Activated CD8-positive, alpha-beta T cell treated with anti-CD3 and anti-CD28 coated beads, Interleukin-2, amount 10 ng/mL, durations not matched to agents 7 days and 5 days (primary cell): ENCODE measurements at regions not wholly inside any gene's neighbourhood (a gene's known extent, or its start where the extent isn't known, plus 50 kb on each side); places are given as distances from the start of the nearest gene placed in this dataset.
"Not testable (repeated sequence)": the region's sequence is repeated elsewhere in the genome, so short reads cannot be mapped to it uniquely, and the experiment has no call there.

Experiments
- ATAC-seq: fragments of 150-1000 bp; cut with Tn5 transposase; one replicate; pipeline ENCODE4 v1.10.0; 2021; ENCODE audit warnings: moderate library complexity
- CTCF ChIA-PET: fragments of 350-600 bp; sonication (Branson Sonifier 250); formaldehyde crosslinking; loops from one replicate; lab custom pipeline; 2021; ENCODE audit warnings: antibody characterized with exemption; lab: Charles Lee
- POLR2A ChIA-PET: fragments of 350-600 bp; sonication (Branson Sonifier 250); formaldehyde crosslinking; loops from one replicate; lab custom pipeline; 2021; ENCODE audit warnings: antibody characterized with exemption; lab: Charles Lee
- DNase-seq: peaks from one replicate; pipeline ENCODE4 v3.0.0-alpha.2; 2020
- H3K27ac Mint-ChIP-seq: one replicate; pipeline ENCODE4 v1.8.0; 2021; ENCODE audit warnings: mild to moderate bottlenecking, mixed read lengths
- H3K27me3 Mint-ChIP-seq: one replicate; pipeline ENCODE4 v1.8.0; 2021; ENCODE audit warnings: low read depth, mixed read lengths
- H3K36me3 Mint-ChIP-seq: one replicate; pipeline ENCODE4 v1.8.0; 2021; ENCODE audit warnings: low read depth, mixed read lengths
- H3K4me1 Mint-ChIP-seq: one replicate; pipeline ENCODE4 v1.8.0; 2021; ENCODE audit warnings: low read depth, mixed read lengths
- H3K4me3 Mint-ChIP-seq: one replicate; pipeline ENCODE4 v1.8.0; 2021; ENCODE audit warnings: mild to moderate bottlenecking, mixed read lengths
- H3K9me3 Mint-ChIP-seq: one replicate; pipeline ENCODE4 v1.8.0; 2022; ENCODE audit warnings: mixed read lengths; ENCODE audit not compliant: insufficient read depth

DNA sequence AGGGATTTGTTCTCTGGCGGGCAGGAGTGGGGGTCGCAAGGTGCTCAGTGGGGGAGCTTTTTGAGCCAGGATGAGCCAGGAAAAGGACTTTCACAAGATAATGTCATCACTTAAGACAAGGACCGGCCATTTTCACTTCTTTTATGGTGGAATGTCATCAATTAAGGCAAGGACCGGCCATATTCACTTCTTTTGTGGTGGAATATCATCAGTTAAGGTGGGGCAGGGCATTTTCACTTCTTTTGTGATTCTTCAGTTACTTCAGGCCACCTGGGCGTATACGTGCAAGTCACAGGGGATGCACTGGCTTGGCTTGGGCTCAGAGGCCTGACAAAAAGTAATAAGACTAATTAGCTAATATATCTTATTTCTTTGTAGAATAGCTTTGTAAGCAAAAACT, 252.1 kb upstream of the TYRP1 start:
- H3K36me3 Mint-ChIP-seq, CTCF ChIA-PET, H3K9me3 Mint-ChIP-seq, DNase-seq, H3K27me3 Mint-ChIP-seq, H3K27ac Mint-ChIP-seq, H3K4me3 Mint-ChIP-seq, POLR2A ChIA-PET, H3K4me1 Mint-ChIP-seq, ATAC-seq: not testable (repeated sequence)

- no peak for ATAC-seq
- no peaks in the 10 kb centered on the region for H3K4me1 Mint-ChIP-seq
- CTCF ChIA-PET: no interaction called here
- no peaks in the 10 kb centered on the region for H3K27me3 Mint-ChIP-seq
- no peak overlapping the region for H3K27ac Mint-ChIP-seq
- H3K9me3 Mint-ChIP-seq: peaks cover 11% of the 10 kb centered on the region
- no peak for DNase-seq
- POLR2A ChIA-PET: no interaction called here
- no peak overlapping the region for H3K4me3 Mint-ChIP-seq
- no peaks in the 10 kb centered on the region for H3K36me3 Mint-ChIP-seq
Measured at GRCh38 chr9:12441506-12441905, 251.7 kb upstream of the TYRP1 start.

- Mint-ChIP-seq H3K27ac (no peak overlapping the region), H3K36me3 (no peaks in the 10 kb centered on the region), H3K4me3 (no peak overlapping the region), H3K27me3 (no peaks in the 10 kb centered on the region), H3K9me3 (peaks cover 11% of the 10 kb centered on the region), H3K4me1 (no peaks in the 10 kb centered on the region)
- no peak for ATAC-seq
- DNase-seq: no peak
- ChIA-PET POLR2A (no interaction called here), CTCF (no interaction called here)
Measured at GRCh38 chr9:12448246-12448645, 244.9 kb upstream of the TYRP1 start.

DNA sequence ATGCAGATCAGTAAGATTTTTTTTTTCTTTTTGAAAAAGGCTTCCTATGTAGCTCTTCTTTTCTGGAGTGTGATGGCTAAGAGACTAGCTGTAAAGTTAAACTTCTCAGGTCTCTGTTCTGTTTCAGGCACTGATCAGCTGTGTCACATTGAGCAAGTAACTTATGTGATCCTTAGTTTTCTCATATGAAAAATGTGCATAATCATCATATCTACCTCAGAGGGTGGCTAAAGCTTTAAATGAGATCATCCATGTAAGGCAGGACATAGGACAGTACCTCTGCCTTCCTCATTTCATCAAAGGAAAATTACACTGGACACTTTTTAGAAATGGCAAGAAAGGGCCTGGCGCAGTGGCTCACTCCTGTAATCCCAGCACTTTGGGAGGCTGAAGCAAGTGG, 235.9 kb upstream of the TYRP1 start:
- no peak for ATAC-seq
- peaks cover 14% of the 10 kb centered on the region for H3K9me3 Mint-ChIP-seq
- CTCF ChIA-PET: no interaction called here

DNA sequence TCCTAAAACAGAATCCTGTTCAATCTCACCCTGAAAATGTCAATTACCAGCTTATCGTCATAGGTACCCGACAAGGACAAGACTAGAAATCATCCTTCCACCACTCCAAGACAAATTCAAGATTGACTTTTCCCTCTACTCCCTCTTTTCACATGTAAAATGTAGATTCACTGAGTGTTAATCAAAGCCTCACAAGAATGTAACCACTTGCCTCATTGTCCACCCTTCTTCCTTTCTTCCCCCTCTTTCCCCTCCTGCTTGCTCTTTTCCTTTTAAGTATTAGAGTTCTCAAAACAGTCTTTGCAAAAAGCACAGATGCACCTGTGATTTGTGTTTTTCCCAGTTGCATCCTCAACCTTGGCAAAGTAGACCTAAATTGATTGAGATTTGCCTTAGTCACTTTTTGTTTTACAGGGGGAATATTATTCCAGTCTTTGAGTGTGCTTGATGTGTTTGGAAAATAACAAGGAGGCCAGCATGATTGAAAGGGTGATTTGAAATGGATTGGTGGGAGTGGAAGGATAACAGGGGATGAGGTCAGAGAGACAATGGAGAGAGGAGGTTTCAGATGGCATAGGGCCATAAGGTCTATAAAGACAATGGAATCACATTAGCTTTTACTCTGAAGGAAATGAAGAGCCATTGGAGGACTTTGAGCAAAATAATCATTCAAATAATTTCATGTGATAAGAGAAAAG, 231.3 kb upstream of the TYRP1 start:
- Mint-ChIP-seq H3K9me3 (peaks cover 9% of the 10 kb centered on the region), H3K27me3 (no peaks in the 10 kb centered on the region), H3K27ac (no peak overlapping the region), H3K4me3 (no peak overlapping the region), H3K4me1 (no peaks in the 10 kb centered on the region), H3K36me3 (no peaks in the 10 kb centered on the region)
- no peak for DNase-seq
- ATAC-seq: no peak
- ChIA-PET POLR2A (no interaction called here), CTCF (no interaction called here)

More for the DNA sequence above, 235.9 kb upstream of the TYRP1 start:
- POLR2A ChIA-PET: no interaction called here
- no peaks in the 10 kb centered on the region for H3K4me1 Mint-ChIP-seq
- H3K4me3 Mint-ChIP-seq: no peak overlapping the region
- H3K36me3 Mint-ChIP-seq: no peaks in the 10 kb centered on the region
- no peaks in the 10 kb centered on the region for H3K27me3 Mint-ChIP-seq
- no peak overlapping the region for H3K27ac Mint-ChIP-seq
- DNase-seq: no peak

DNA sequence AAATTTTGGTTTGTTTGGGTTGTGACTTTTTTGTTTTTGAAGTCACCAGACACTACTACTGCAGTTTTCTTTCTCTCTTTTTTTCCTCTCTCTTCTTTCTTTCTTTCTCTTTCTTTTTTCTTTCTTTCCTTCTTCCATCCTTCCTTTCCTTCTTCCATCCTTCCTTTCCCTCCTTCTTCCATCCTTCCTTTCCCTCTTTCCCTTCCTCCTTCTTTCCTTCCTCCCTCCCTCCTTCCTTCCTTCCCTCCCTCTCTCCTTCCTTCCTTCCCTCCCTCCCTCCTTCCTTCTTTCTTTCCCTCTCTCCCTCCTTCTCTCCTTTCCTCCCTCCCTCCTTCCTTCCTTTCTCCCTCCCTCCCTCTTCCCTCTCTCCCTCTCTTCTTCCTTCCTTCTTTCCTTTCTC, 230.3 kb upstream of the TYRP1 start:
- no peak for DNase-seq
- Mint-ChIP-seq H3K27me3 (no peaks in the 10 kb centered on the region), H3K4me3 (no peak overlapping the region), H3K36me3 (no peaks in the 10 kb centered on the region), H3K4me1 (no peaks in the 10 kb centered on the region), H3K27ac (no peak overlapping the region), H3K9me3 (peaks cover 5% of the 10 kb centered on the region)
- CTCF ChIA-PET: no interaction called here
- ATAC-seq: no peak
- POLR2A ChIA-PET: no interaction called here

- Mint-ChIP-seq H3K27ac (no peak overlapping the region), H3K9me3 (peaks cover 5% of the 10 kb centered on the region), H3K27me3 (no peaks in the 10 kb centered on the region), H3K36me3 (no peaks in the 10 kb centered on the region), H3K4me1 (no peaks in the 10 kb centered on the region), H3K4me3 (no peak overlapping the region)
- ChIA-PET POLR2A (no interaction called here), CTCF (no interaction called here)
- ATAC-seq: no peak
- DNase-seq: no peak
Measured at GRCh38 chr9:12463641-12464040, 229.5 kb upstream of the TYRP1 start.

DNA sequence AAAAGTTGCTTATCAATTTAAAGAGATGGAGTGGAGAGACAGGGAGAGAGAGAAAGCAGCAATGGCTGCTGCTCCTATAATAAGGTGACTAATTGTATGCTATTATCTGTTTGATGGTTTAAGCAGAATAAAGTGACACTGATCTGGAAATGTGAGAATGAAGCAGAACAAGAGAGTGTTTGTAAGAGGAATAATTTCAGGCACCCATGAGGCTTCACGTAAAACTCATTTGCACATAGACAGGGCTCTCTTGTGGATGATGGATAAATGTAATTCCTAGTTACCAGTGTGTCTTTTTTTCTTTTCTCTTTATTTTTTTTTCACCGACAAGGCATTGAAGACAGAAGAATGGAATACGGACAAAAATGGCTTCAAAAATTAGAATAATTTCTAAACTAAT, 228.8 kb upstream of the TYRP1 start:
- Mint-ChIP-seq H3K4me3 (no peak overlapping the region), H3K27ac (no peak overlapping the region), H3K27me3 (no peaks in the 10 kb centered on the region), H3K4me1 (no peaks in the 10 kb centered on the region), H3K9me3 (peaks cover 5% of the 10 kb centered on the region), H3K36me3 (no peaks in the 10 kb centered on the region)
- POLR2A ChIA-PET: no interaction called here
- no peak for ATAC-seq
- CTCF ChIA-PET: no interaction called here
- no peak for DNase-seq

DNA sequence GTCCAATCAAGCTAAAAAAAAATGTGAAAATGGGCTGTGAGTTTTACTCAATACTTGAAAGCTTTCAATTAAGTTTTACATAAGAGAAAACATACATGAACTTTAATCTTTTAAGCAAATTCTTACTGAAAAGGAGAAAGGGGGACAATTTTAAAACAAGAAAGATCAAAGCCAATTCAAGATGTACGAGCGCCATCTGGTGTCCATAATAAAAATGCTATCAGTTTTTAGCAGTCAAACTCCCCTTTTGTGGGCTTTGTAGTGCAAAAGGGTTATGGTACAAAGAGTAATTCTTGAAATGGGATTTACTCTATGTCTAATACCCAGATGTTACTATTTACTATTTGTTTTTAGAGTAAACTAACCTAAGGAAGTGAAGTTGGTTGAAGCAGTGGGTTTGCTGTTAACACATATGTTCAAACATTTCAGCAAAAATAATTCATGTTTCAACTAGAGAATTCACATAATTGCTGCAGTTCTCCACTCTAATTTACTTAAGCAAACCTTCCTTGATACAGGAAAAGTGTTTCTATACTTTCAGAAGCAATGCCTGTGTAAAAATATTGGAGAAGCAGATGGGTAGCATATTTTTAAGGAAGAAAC, 228.2 kb upstream of the TYRP1 start:
- H3K36me3 Mint-ChIP-seq: no peaks in the 10 kb centered on the region
- CTCF ChIA-PET: no interaction called here

DNA sequence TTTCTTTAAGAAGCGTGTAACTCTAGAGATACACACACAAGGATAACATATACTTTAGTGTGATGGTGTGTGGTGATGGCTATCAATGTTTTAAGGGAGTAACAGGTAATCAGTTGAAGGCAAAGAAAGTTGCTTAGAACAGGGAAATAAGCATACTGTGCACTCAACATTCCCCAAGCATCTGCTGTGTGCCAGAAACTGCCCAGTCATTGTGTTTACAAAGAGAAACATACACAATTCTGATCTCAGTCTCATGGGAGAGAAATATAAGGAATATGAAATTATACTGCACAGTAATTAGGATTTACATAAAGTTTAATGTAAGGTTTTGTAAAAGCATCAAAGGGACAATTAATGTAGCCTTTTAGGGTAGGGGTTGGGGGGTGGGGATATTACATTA, 224.1 kb upstream of the TYRP1 start:
- no peak overlapping the region for H3K27ac Mint-ChIP-seq
- H3K36me3 Mint-ChIP-seq: no peaks in the 10 kb centered on the region
- no peak overlapping the region for H3K4me3 Mint-ChIP-seq
- H3K4me1 Mint-ChIP-seq: no peaks in the 10 kb centered on the region
- ATAC-seq (no peak), DNase-seq (no peak)
- peaks cover 5% of the 10 kb centered on the region for H3K9me3 Mint-ChIP-seq
- CTCF ChIA-PET: no interaction called here
- H3K27me3 Mint-ChIP-seq: no peaks in the 10 kb centered on the region
- POLR2A ChIA-PET: no interaction called here

More for the DNA sequence above, 228.2 kb upstream of the TYRP1 start:
- ATAC-seq (no peak), DNase-seq (no peak)
- Mint-ChIP-seq H3K4me1 (no peaks in the 10 kb centered on the region), H3K9me3 (peaks cover 5% of the 10 kb centered on the region), H3K27me3 (no peaks in the 10 kb centered on the region), H3K27ac (no peak overlapping the region), H3K4me3 (no peak overlapping the region)
- POLR2A ChIA-PET: no interaction called here

GRCh38 chr9:12494411-12494810, 198.8 kb upstream of the TYRP1 start:
- H3K36me3 Mint-ChIP-seq: no peaks in the 10 kb centered on the region
- H3K9me3 Mint-ChIP-seq: peaks cover 10% of the 10 kb centered on the region
- no peak overlapping the region for H3K4me3 Mint-ChIP-seq
- ATAC-seq (no peak), DNase-seq (no peak)
- H3K4me1 Mint-ChIP-seq: no peaks in the 10 kb centered on the region
- ChIA-PET CTCF (no interaction called here), POLR2A (no interaction called here)
- no peaks in the 10 kb centered on the region for H3K27me3 Mint-ChIP-seq
- no peak overlapping the region for H3K27ac Mint-ChIP-seq

GRCh38 chr9:12497790-12498189, 195.4 kb upstream of the TYRP1 start:
- ChIA-PET POLR2A (no interaction called here), CTCF (no interaction called here)
- ATAC-seq: no peak
- no peak for DNase-seq
- Mint-ChIP-seq H3K9me3 (peaks cover 6% of the 10 kb centered on the region), H3K27ac (no peak overlapping the region), H3K27me3 (no peaks in the 10 kb centered on the region), H3K4me1 (no peaks in the 10 kb centered on the region), H3K4me3 (no peak overlapping the region), H3K36me3 (no peaks in the 10 kb centered on the region)

GRCh38 chr9:12502520-12502919, 190.7 kb upstream of the TYRP1 start:
- POLR2A ChIA-PET: no interaction called here
- H3K4me1 Mint-ChIP-seq: no peaks in the 10 kb centered on the region
- H3K4me3 Mint-ChIP-seq: no peak overlapping the region
- ATAC-seq: no peak
- CTCF ChIA-PET: no interaction called here
- no peaks in the 10 kb centered on the region for H3K27me3 Mint-ChIP-seq
- DNase-seq: no peak
- peaks cover 18% of the 10 kb centered on the region for H3K9me3 Mint-ChIP-seq
- no peaks in the 10 kb centered on the region for H3K36me3 Mint-ChIP-seq
- H3K27ac Mint-ChIP-seq: no peak overlapping the region
